ENCODE measurements at regions not wholly inside any gene's neighbourhood (a gene's known extent, or its start where the extent isn't known, plus 50 kb on each side); places are given as distances from the start of the nearest gene placed in this dataset.

DNA sequence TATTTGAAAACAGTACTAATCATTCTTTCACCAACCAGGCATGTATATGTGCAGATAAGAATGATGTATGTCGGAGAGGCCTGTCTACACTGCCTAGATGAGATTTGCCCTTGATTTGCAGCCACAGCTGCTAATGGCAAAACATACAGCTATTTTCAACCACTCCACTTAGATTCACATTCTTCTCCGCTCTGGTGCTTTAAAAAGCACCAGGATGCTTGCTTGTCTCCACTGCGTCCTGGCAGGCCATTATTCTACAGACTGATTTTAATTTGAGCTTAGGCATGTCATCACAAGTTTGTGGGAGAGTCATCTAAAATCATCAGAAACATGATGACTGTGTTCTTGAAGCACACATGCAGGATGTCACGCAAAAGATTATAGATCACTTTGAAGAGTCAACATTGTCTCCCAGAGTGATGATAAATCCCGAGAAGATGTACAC, 119.0 kb upstream of the NRIP1 start:
- Histone ChIP-seq H3K9ac (no peak overlapping the region), H3K36me3 (ENCODE audit: insufficient read depth) (no peaks in the 10 kb centered on the region), H3K4me2 (no peak overlapping the region), H3K4me3 (IDR thresholded peaks at IDR 0.05; ENCODE audit: insufficient read depth, low read depth, low read length) (no peak overlapping the region), H3K79me2 (ENCODE audit: insufficient read depth, low read depth) (no peaks in the 10 kb centered on the region), H3K4me1 (ENCODE audit: low read depth, poor library complexity, severe bottlenecking) (no peaks in the 10 kb centered on the region), H3K27ac (no peak overlapping the region), H4K20me1 (ENCODE audit: insufficient read depth) (no peaks in the 10 kb centered on the region), H2AFZ (ENCODE audit: low read depth) (no peak overlapping the region), H3K27me3 (ENCODE audit: insufficient read depth, low read depth) (no peaks in the 10 kb centered on the region)
- TF ChIP-seq, protein P1, sequence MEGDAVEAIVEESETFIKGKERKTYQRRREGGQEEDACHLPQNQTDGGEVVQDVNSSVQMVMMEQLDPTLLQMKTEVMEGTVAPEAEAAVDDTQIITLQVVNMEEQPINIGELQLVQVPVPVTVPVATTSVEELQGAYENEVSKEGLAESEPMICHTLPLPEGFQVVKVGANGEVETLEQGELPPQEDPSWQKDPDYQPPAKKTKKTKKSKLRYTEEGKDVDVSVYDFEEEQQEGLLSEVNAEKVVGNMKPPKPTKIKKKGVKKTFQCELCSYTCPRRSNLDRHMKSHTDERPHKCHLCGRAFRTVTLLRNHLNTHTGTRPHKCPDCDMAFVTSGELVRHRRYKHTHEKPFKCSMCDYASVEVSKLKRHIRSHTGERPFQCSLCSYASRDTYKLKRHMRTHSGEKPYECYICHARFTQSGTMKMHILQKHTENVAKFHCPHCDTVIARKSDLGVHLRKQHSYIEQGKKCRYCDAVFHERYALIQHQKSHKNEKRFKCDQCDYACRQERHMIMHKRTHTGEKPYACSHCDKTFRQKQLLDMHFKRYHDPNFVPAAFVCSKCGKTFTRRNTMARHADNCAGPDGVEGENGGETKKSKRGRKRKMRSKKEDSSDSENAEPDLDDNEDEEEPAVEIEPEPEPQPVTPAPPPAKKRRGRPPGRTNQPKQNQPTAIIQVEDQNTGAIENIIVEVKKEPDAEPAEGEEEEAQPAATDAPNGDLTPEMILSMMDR (conservative IDR thresholded peaks at IDR 0.05; ENCODE audit: low read depth, low read length) = no peak

DNA sequence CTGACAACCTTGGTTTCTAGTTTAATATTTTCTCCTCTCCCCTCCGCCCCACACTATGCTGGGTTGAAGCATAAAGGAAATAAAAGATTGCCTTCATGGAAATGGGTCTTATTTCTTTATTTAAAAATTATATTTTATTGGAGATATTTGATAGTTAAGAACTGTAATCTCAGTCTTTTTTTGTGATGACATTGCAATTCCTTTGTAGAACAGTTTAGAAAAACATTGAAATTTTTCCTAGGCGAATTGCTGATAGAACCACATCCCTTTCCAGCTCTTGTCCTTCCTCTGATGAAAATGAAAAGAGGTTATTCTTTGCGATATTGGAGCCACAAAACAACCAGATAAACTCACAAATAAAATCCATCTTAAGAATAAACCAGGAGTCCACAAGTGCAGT, 125.6 kb upstream of the NRIP1 start:
- Histone ChIP-seq H3K36me3 (ENCODE audit: insufficient read depth) (no peaks in the 10 kb centered on the region), H3K4me2 (no peak overlapping the region), H2AFZ (ENCODE audit: low read depth) (no peak overlapping the region), H3K27ac (no peak overlapping the region), H3K4me1 (ENCODE audit: low read depth, poor library complexity, severe bottlenecking) (no peaks in the 10 kb centered on the region), H3K9ac (no peak overlapping the region), H3K4me3 (IDR thresholded peaks at IDR 0.05; ENCODE audit: insufficient read depth, low read depth, low read length) (no peak overlapping the region), H3K79me2 (ENCODE audit: insufficient read depth, low read depth) (no peaks in the 10 kb centered on the region), H4K20me1 (ENCODE audit: insufficient read depth) (no peaks in the 10 kb centered on the region), H3K27me3 (ENCODE audit: insufficient read depth, low read depth) (no peaks in the 10 kb centered on the region)
- TF ChIP-seq, protein P1 (conservative IDR thresholded peaks at IDR 0.05; ENCODE audit: low read depth, low read length) = no peak

DNA sequence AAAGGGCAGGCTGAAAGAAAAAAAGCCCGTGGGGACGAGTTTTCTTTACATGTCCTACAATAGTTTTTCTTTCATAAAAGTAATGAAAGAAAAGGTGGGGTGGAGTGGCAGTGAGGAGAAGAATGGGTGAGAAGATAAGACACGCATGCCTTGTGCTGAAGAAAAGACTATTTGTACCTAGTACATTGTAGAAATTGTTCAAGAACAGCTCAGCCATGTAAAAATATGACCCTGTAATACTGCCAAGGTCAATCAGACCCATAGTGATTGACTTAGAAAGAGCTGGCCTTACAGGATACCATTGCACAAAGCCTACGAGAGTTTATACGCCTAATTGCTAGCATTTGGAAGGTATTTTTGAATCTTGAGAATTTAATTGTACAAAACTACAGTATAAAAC, 126.0 kb upstream of the NRIP1 start:
- Histone ChIP-seq H3K36me3 (ENCODE audit: insufficient read depth) (no peaks in the 10 kb centered on the region), H3K79me2 (ENCODE audit: insufficient read depth, low read depth) (no peaks in the 10 kb centered on the region), H2AFZ (ENCODE audit: low read depth) (no peak overlapping the region), H4K20me1 (ENCODE audit: insufficient read depth) (no peaks in the 10 kb centered on the region), H3K27me3 (ENCODE audit: insufficient read depth, low read depth) (no peaks in the 10 kb centered on the region), H3K9ac (no peak overlapping the region), H3K4me3 (IDR thresholded peaks at IDR 0.05; ENCODE audit: insufficient read depth, low read depth, low read length) (no peak overlapping the region), H3K4me2 (no peak overlapping the region), H3K27ac (no peak overlapping the region), H3K4me1 (ENCODE audit: low read depth, poor library complexity, severe bottlenecking) (no peaks in the 10 kb centered on the region)
- TF ChIP-seq, protein P1 (conservative IDR thresholded peaks at IDR 0.05; ENCODE audit: low read depth, low read length) = no peak

DNA sequence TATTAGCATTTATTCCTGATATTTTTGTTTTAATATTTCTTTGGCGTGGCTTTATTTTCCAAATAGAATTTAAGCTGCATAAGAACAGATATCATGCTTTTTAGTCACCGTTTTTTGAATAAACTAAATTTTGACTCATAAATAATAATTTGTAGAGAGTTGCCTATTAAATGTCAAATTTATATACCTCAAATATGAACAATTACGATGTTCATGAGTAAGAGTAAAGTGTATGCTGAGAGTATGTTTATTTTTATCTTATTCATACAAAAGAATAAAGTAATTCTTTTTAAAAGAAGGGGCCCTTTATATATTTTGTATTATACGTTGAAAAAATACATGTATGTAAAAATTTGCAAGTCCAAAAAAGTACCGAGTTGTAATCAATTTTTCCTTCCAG, 126.5 kb upstream of the NRIP1 start:
- Histone ChIP-seq H3K4me3 (IDR thresholded peaks at IDR 0.05; ENCODE audit: insufficient read depth, low read depth, low read length) (no peak overlapping the region), H3K9ac (no peak overlapping the region), H4K20me1 (ENCODE audit: insufficient read depth) (no peaks in the 10 kb centered on the region), H3K79me2 (ENCODE audit: insufficient read depth, low read depth) (no peaks in the 10 kb centered on the region), H3K4me2 (no peak overlapping the region), H3K27me3 (ENCODE audit: insufficient read depth, low read depth) (no peaks in the 10 kb centered on the region), H3K27ac (no peak overlapping the region), H3K36me3 (ENCODE audit: insufficient read depth) (no peaks in the 10 kb centered on the region), H2AFZ (ENCODE audit: low read depth) (no peak overlapping the region), H3K4me1 (ENCODE audit: low read depth, poor library complexity, severe bottlenecking) (no peaks in the 10 kb centered on the region)
- TF ChIP-seq, protein P1 (conservative IDR thresholded peaks at IDR 0.05; ENCODE audit: low read depth, low read length) = no peak

All from KMS-11 (cell line).